MM.1S (cell line): ENCODE measurements at regions not wholly inside any gene's neighbourhood (a gene's known extent, or its start where the extent isn't known, plus 50 kb on each side); places are given as distances from the start of the nearest gene placed in this dataset.

ENCODE experiments used
- CTCF ChIP-seq: fragments of 300-600 bp; sonication (generic); IDR thresholded peaks from 2 replicates; pipeline ENCODE4 v1.5.1; 2016; ENCODE audit warnings: antibody characterized with exemption, low read length, mixed read lengths
- EZH2 ChIP-seq: fragments of 300-600 bp; sonication (generic); optimal IDR thresholded peaks from 2 replicates; pipeline ENCODE3; 2017; ENCODE audit warnings: low read depth, mild to moderate bottlenecking, antibody characterized with exemption, low read length, mixed read lengths

GRCh38 chr2:175431101-175431946 is 249.8 kb upstream of the ATP5MC3 start:
- no peak for TF ChIP-seq CTCF
- no peak for TF ChIP-seq EZH2
